ENCODE measurements at regions not wholly inside any gene's neighbourhood (a gene's known extent, or its start where the extent isn't known, plus 50 kb on each side); places are given as distances from the start of the nearest gene placed in this dataset.
"Not testable (repeated sequence)": the region's sequence is repeated elsewhere in the genome, so short reads cannot be mapped to it uniquely, and the experiment has no call there.

GRCh38 chr4:79611026-79611425 is 203.0 kb upstream of the GK2 start:
- Mint-ChIP-seq H3K27ac (no peak overlapping the region), H3K4me1 (no peaks in the 10 kb centered on the region), H3K4me3 (no peak overlapping the region), H3K9me3 (no peaks in the 10 kb centered on the region), H3K27me3 (peaks cover 6% of the 10 kb centered on the region), H3K36me3 (ENCODE audit: low read depth) (no peaks in the 10 kb centered on the region)
- ChIA-PET CTCF (no interaction called here), POLR2A (no interaction called here)
- no peak for DNase-seq

- Mint-ChIP-seq H3K4me3 (no peak overlapping the region), H3K4me1 (no peaks in the 10 kb centered on the region), H3K27me3 (peaks cover 6% of the 10 kb centered on the region), H3K27ac (no peak overlapping the region), H3K9me3 (no peaks in the 10 kb centered on the region), H3K36me3 (ENCODE audit: low read depth) (no peaks in the 10 kb centered on the region)
- ChIA-PET POLR2A (no interaction called here), CTCF (no interaction called here)
- DNase-seq, result no peak
Observed at GRCh38 chr4:79609817-79610216, 201.8 kb upstream of the GK2 start.

GRCh38 chr4:79607979-79608378 is 200.0 kb upstream of the GK2 start:
- ChIA-PET POLR2A (no interaction called here), CTCF (no interaction called here)

GRCh38 chr4:79604152-79604551 is 196.1 kb upstream of the GK2 start:
- CTCF ChIA-PET, result no interaction called here

More at GRCh38 chr4:79607979-79608378, 200.0 kb upstream of the GK2 start:
- Mint-ChIP-seq H3K4me1 (peaks cover 12% of the 10 kb centered on the region), H3K36me3 (ENCODE audit: low read depth) (no peaks in the 10 kb centered on the region), H3K4me3 (no peak overlapping the region), H3K9me3 (no peaks in the 10 kb centered on the region), H3K27me3 (peaks cover 6% of the 10 kb centered on the region), H3K27ac (no peak overlapping the region)
- no peak for DNase-seq

GRCh38 chr4:79603681-79604080 is 195.7 kb upstream of the GK2 start:
- ChIA-PET POLR2A (no interaction called here), CTCF (no interaction called here)
- Mint-ChIP-seq H3K4me1 (peaks cover 12% of the 10 kb centered on the region), H3K27ac (peak overlapping the region; percentile 82), H3K36me3 (ENCODE audit: low read depth) (no peaks in the 10 kb centered on the region), H3K27me3 (peaks cover 2% of the 10 kb centered on the region), H3K9me3 (no peaks in the 10 kb centered on the region), H3K4me3 (no peak overlapping the region)
- no peak for DNase-seq

More at GRCh38 chr4:79604152-79604551, 196.1 kb upstream of the GK2 start:
- H3K36me3 Mint-ChIP-seq (ENCODE audit: low read depth), result no peaks in the 10 kb centered on the region
- no peaks in the 10 kb centered on the region for H3K9me3 Mint-ChIP-seq
- H3K4me3 Mint-ChIP-seq, result no peak overlapping the region
- POLR2A ChIA-PET, result no interaction called here
- no peak for DNase-seq
- peaks cover 12% of the 10 kb centered on the region for H3K4me1 Mint-ChIP-seq
- peak overlapping the region; percentile 82 for H3K27ac Mint-ChIP-seq
- peaks cover 2% of the 10 kb centered on the region for H3K27me3 Mint-ChIP-seq

GRCh38 chr4:79599691-79600090 is 191.7 kb upstream of the GK2 start:
- Mint-ChIP-seq H3K9me3 (no peaks in the 10 kb centered on the region), H3K4me3 (no peak overlapping the region), H3K4me1 (peaks cover 12% of the 10 kb centered on the region), H3K27me3 (no peaks in the 10 kb centered on the region), H3K36me3 (ENCODE audit: low read depth) (no peaks in the 10 kb centered on the region), H3K27ac (no peak overlapping the region)
- no peak for DNase-seq
- POLR2A ChIA-PET, result no interaction called here
- CTCF ChIA-PET, result no interaction called here

GRCh38 chr4:79598801-79599200 is 190.8 kb upstream of the GK2 start:
- peaks cover 5% of the 10 kb centered on the region for H3K4me1 Mint-ChIP-seq

GRCh38 chr4:79598214-79598613 is 190.2 kb upstream of the GK2 start:
- POLR2A ChIA-PET, result no interaction called here
- Mint-ChIP-seq H3K27ac (no peak overlapping the region), H3K9me3 (no peaks in the 10 kb centered on the region), H3K4me3 (no peak overlapping the region), H3K4me1 (no peaks in the 10 kb centered on the region), H3K36me3 (ENCODE audit: low read depth) (no peaks in the 10 kb centered on the region), H3K27me3 (no peaks in the 10 kb centered on the region)
- DNase-seq, result no peak
- CTCF ChIA-PET, result no interaction called here

More at GRCh38 chr4:79598801-79599200, 190.8 kb upstream of the GK2 start:
- Mint-ChIP-seq H3K27me3 (no peaks in the 10 kb centered on the region), H3K27ac (no peak overlapping the region), H3K36me3 (ENCODE audit: low read depth) (no peaks in the 10 kb centered on the region), H3K9me3 (no peaks in the 10 kb centered on the region), H3K4me3 (no peak overlapping the region)
- DNase-seq, result no peak
- ChIA-PET CTCF (no interaction called here), POLR2A (no interaction called here)

- CTCF ChIA-PET, result interaction anchor here (0.5 kb wide), 1 partner anchor 88 kb away, joined by 3 read pairs; no protein-coding TSS in a partner anchor
- no peak overlapping the region for H3K4me3 Mint-ChIP-seq
- H3K9me3 Mint-ChIP-seq, result no peaks in the 10 kb centered on the region
- H3K36me3 Mint-ChIP-seq (ENCODE audit: low read depth), result no peaks in the 10 kb centered on the region
- no peaks in the 10 kb centered on the region for H3K27me3 Mint-ChIP-seq
- no peaks in the 10 kb centered on the region for H3K4me1 Mint-ChIP-seq
- no peak for DNase-seq
- no peak overlapping the region for H3K27ac Mint-ChIP-seq
- POLR2A ChIA-PET, result no interaction called here
Observed at GRCh38 chr4:79597266-79597665, 189.2 kb upstream of the GK2 start.

- H3K36me3 Mint-ChIP-seq (ENCODE audit: low read depth); H3K27me3 Mint-ChIP-seq; H3K27ac Mint-ChIP-seq; H3K9me3 Mint-ChIP-seq; DNase-seq; H3K4me3 Mint-ChIP-seq; POLR2A ChIA-PET; H3K4me1 Mint-ChIP-seq: not testable (repeated sequence)
- CTCF ChIA-PET, result interaction anchor here (0.6 kb wide), 1 partner anchor 227 kb away, joined by 3 read pairs; no protein-coding TSS in a partner anchor
Observed at GRCh38 chr4:79592218-79592617, 184.2 kb upstream of the GK2 start.

- no peaks in the 10 kb centered on the region for H3K4me1 Mint-ChIP-seq
- no peak overlapping the region for H3K4me3 Mint-ChIP-seq
- H3K36me3 Mint-ChIP-seq (ENCODE audit: low read depth), result no peaks in the 10 kb centered on the region
- CTCF ChIA-PET, result no interaction called here
- H3K27ac Mint-ChIP-seq, result no peak overlapping the region
- DNase-seq, result no peak
- no peaks in the 10 kb centered on the region for H3K9me3 Mint-ChIP-seq
- no peaks in the 10 kb centered on the region for H3K27me3 Mint-ChIP-seq
- POLR2A ChIA-PET, result no interaction called here
Observed at GRCh38 chr4:79588679-79589078, 180.7 kb upstream of the GK2 start.

GRCh38 chr4:79587207-79587606 is 179.2 kb upstream of the GK2 start:
- H3K9me3 Mint-ChIP-seq; DNase-seq; CTCF ChIA-PET; H3K4me1 Mint-ChIP-seq; H3K27ac Mint-ChIP-seq; H3K4me3 Mint-ChIP-seq; POLR2A ChIA-PET; H3K36me3 Mint-ChIP-seq (ENCODE audit: low read depth); H3K27me3 Mint-ChIP-seq: not testable (repeated sequence)

- peaks cover 3% of the 10 kb centered on the region for H3K27me3 Mint-ChIP-seq
- no peak for DNase-seq
- ChIA-PET CTCF (no interaction called here), POLR2A (no interaction called here)
- no peak overlapping the region for H3K27ac Mint-ChIP-seq
- H3K36me3 Mint-ChIP-seq (ENCODE audit: low read depth), result no peaks in the 10 kb centered on the region
- no peaks in the 10 kb centered on the region for H3K4me1 Mint-ChIP-seq
- H3K4me3 Mint-ChIP-seq, result no peak overlapping the region
- H3K9me3 Mint-ChIP-seq, result no peaks in the 10 kb centered on the region
Observed at GRCh38 chr4:79585834-79586233, 177.8 kb upstream of the GK2 start.

- ChIA-PET CTCF (no interaction called here), POLR2A (no interaction called here)
- Mint-ChIP-seq H3K27me3 (peaks cover 3% of the 10 kb centered on the region), H3K9me3 (no peaks in the 10 kb centered on the region), H3K4me1 (no peaks in the 10 kb centered on the region), H3K36me3 (ENCODE audit: low read depth) (no peaks in the 10 kb centered on the region), H3K27ac (no peak overlapping the region), H3K4me3 (no peak overlapping the region)
- DNase-seq, result no peak
Observed at GRCh38 chr4:79585330-79585729, 177.3 kb upstream of the GK2 start.

- Mint-ChIP-seq H3K9me3 (no peaks in the 10 kb centered on the region), H3K27me3 (peaks cover 3% of the 10 kb centered on the region), H3K4me1 (no peaks in the 10 kb centered on the region), H3K4me3 (no peak overlapping the region), H3K27ac (no peak overlapping the region), H3K36me3 (ENCODE audit: low read depth) (no peaks in the 10 kb centered on the region)
- ChIA-PET CTCF (no interaction called here), POLR2A (no interaction called here)
- no peak for DNase-seq
Observed at GRCh38 chr4:79584902-79585301, 176.9 kb upstream of the GK2 start.
